ENCODE measurements at regions not wholly inside any gene's neighbourhood (a gene's known extent, or its start where the extent isn't known, plus 50 kb on each side); places are given as distances from the start of the nearest gene placed in this dataset.

GRCh38 chr12:47293406-47293805 lies 213.6 kb upstream of the AMIGO2 start:
- no peak for TF ChIP-seq CTCF (IDR thresholded peaks at IDR 0.05)
- TF ChIP-seq ZFX (IDR thresholded peaks at IDR 0.05; ENCODE audit: borderline replicate concordance), result no peak
